Ovary (tissue), 3 donors: ENCODE measurements at regions not wholly inside any gene's neighbourhood (a gene's known extent, or its start where the extent isn't known, plus 50 kb on each side); places are given as distances from the start of the nearest gene placed in this dataset.

Experiments
- CTCF ChIP-seq, 3 donors: fragments of 450-650 bp in 2 of 3; fragments of 200-600 bp in 1 of 3; IDR thresholded peaks; one replicate each; pipeline versions ENCODE4 v1.5.1 to v1.8.0; 2016 to 2022; ENCODE audit warnings: antibody characterized with exemption in 3 of 3, mild to moderate bottlenecking in 1 of 3
- POLR2A ChIP-seq: fragments of 450-650 bp; IDR thresholded peaks from one replicate; pipeline ENCODE4 v1.6.1; 2017; ENCODE audit warnings: antibody characterized with exemption, mild to moderate bottlenecking, moderate library complexity
- donor health status: DM: no; HTN: no; CAD: no.

DNA sequence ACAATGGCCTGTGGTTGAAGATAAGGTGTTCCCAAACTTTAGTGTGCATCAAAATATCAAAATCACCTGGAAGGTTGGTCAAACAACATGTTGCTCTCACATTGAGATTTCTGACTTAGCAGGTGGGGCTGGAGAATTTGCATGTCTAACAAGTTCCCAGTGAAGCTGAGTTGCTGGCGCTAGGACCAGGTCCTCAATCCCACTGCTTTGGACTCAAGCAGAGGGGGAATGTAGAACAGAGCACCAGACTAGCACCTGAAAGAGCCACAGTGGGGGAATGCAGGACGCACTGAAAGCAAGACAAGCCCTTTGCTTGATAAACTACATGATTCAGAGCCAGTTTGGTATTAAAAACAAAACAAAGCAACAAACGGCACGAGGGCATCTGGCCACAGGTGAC, 458.1 kb downstream of the MTRR start:
- TF ChIP-seq CTCF (IDR thresholded peaks at IDR 0.05) = no peak
- TF ChIP-seq POLR2A = no peak
